Fibroblast of the aortic adventitia (primary cell): ENCODE measurements at regions not wholly inside any gene's neighbourhood (a gene's known extent, or its start where the extent isn't known, plus 50 kb on each side); places are given as distances from the start of the nearest gene placed in this dataset.
A peak's percentile ranks its signal among the peaks of the same experiment; 100 is the strongest.

Experiments
- DNase-seq: peaks from one replicate; pipeline ENCODE4 v3.0.0-alpha.2; 2010; ENCODE audit warnings: low read depth
- H3K4me3 ChIP-seq: 2 replicates; pipeline ENCODE4 v1.5.1; 2011; ENCODE audit warnings: low read depth, mild to moderate bottlenecking, control low read depth, low read length, moderate library complexity
- CTCF ChIP-seq: IDR thresholded peaks from 2 replicates; pipeline ENCODE4 v1.5.1; 2011; ENCODE audit warnings: mild to moderate bottlenecking, low read length, control low read depth, inconsistent platforms; ENCODE audit not compliant: insufficient read depth

DNA sequence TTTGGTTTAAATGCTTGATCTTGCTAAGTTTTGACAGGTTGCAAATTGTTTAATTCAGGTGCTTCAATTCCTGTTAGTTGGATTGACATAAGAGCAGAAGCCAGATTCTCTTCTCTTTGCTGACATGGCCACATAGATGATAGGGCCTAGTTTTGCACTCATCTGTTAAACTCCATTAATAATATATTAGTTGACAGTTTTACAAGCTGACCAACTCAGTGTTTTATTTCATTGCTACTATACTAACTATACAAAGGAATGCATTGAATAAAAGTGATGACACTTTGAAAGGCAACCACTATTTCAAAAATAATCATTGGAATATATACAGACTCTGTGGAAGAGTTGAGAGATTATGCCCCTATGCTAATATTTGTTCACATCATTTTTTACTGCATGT, 255.6 kb upstream of the DPYD start:
- DNase-seq: no peak
- no peak for TF ChIP-seq CTCF
- no peak overlapping the region for H3K4me3 ChIP-seq

DNA sequence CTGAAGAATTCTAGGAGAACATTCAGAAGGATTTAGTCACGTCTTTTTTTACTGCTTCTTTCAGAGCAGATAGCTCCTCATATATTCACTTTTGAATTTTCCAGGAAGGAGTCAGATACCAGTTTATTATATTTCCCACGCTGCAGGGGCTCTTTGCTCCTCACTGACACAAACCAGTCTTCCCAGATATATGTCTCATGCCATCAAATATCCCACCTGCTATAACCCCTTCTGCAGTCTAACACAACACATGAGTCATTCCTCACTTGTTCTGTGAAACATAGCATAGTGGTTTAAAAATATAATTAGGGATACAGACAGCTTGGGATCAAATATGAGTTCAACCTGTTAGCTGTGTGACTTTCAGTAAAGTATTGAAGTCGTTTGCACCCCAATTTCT, 251.7 kb upstream of the DPYD start:
- no peak overlapping the region for H3K4me3 ChIP-seq
- no peak for DNase-seq
- no peak for TF ChIP-seq CTCF

- H3K4me3 ChIP-seq: no peak overlapping the region
- DNase-seq: no peak
- no peak for TF ChIP-seq CTCF
These were observed 251.2 kb upstream of the DPYD start for GRCh38 chr1:98172022-98172421.

GRCh38 chr1:98164509-98164908, 243.7 kb upstream of the DPYD start:
- no peak overlapping the region for H3K4me3 ChIP-seq
- no peak for DNase-seq
- TF ChIP-seq CTCF: no peak

GRCh38 chr1:98157524-98158313, 236.9 kb upstream of the DPYD start:
- H3K4me3 ChIP-seq: no peak overlapping the region
- no peak for TF ChIP-seq CTCF
- peak; percentile 84 for DNase-seq

- DNase-seq: no peak
- no peak overlapping the region for H3K4me3 ChIP-seq
- no peak for TF ChIP-seq CTCF
These were observed 226.4 kb upstream of the DPYD start for GRCh38 chr1:98147280-98147679.

- no peak for DNase-seq
- no peak for TF ChIP-seq CTCF
- no peak overlapping the region for H3K4me3 ChIP-seq
These were observed 224.8 kb upstream of the DPYD start for GRCh38 chr1:98145655-98146054.
